ENCODE measurements at regions not wholly inside any gene's neighbourhood (a gene's known extent, or its start where the extent isn't known, plus 50 kb on each side); places are given as distances from the start of the nearest gene placed in this dataset.

- TF ChIP-seq AHR (CRISPR knock-in tag; IDR thresholded peaks at IDR 0.05) (no peak), POLR2AphosphoS5 (IDR thresholded peaks at IDR 0.05; ENCODE audit: low read depth, low read length) (no peak), BCL3 (CRISPR knock-in tag; IDR thresholded peaks at IDR 0.05) (no peak), ZKSCAN1 (IDR thresholded peaks at IDR 0.05; ENCODE audit: low read length) (no peak), ATF6 (CRISPR knock-in tag; conservative IDR thresholded peaks at IDR 0.05) (no peak), ARID2 (CRISPR knock-in tag; IDR thresholded peaks at IDR 0.05; ENCODE audit: borderline replicate concordance) (no peak), TBL1XR1 (IDR thresholded peaks at IDR 0.05; ENCODE audit: borderline replicate concordance, low read length, partially characterized antibody) (no peak), TRIM22 (IDR thresholded peaks at IDR 0.05) (no peak), CTCF (CRISPR knock-in tag; IDR thresholded peaks at IDR 0.05) (no peak), REPIN1 (CRISPR knock-in tag; IDR thresholded peaks at IDR 0.05; ENCODE audit: borderline replicate concordance, low read depth) (no peak), FOXK2 (IDR thresholded peaks at IDR 0.05) (no peak), EP300 (IDR thresholded peaks at IDR 0.05; ENCODE audit: low read depth in 2 of 2, low read length in 2 of 2) (no peak), EP300 (CRISPR knock-in tag; IDR thresholded peaks at IDR 0.05; ENCODE audit: borderline replicate concordance) (no peak)
These were observed 581.8 kb downstream of the EPM2A start for GRCh38 chr6:145153495-145153894.

Data from HepG2 (cell line).